HG02588 (cell line): ENCODE measurements at regions not wholly inside any gene's neighbourhood (a gene's known extent, or its start where the extent isn't known, plus 50 kb on each side); places are given as distances from the start of the nearest gene placed in this dataset.

Experiments
- ATAC-seq: cut with Tn5 transposase; IDR thresholded peaks from one replicate; pipeline ENCODE4 v1.9.1; 2021; ENCODE audit warnings: mild to moderate bottlenecking, moderate library complexity; ENCODE audit not compliant: unreplicated experiment

- peak; percentile 87 for ATAC-seq
Observed at GRCh38 chr5:68406767-68407241, 191.2 kb downstream of the PIK3R1 start.

GRCh38 chr5:68407311-68408239, 192.0 kb downstream of the PIK3R1 start:
- peak; percentile 13 for ATAC-seq

- no peak for ATAC-seq
Observed at GRCh38 chr5:68408345-68408871, 192.9 kb downstream of the PIK3R1 start.

GRCh38 chr5:68409259-68409658, 193.7 kb downstream of the PIK3R1 start:
- ATAC-seq, result no peak

GRCh38 chr5:68411161-68411560, 195.6 kb downstream of the PIK3R1 start:
- no peak for ATAC-seq

- ATAC-seq, result no peak
Observed at GRCh38 chr5:68415177-68416085, 199.9 kb downstream of the PIK3R1 start.

GRCh38 chr5:68416714-68417113, 201.2 kb downstream of the PIK3R1 start:
- ATAC-seq, result no peak

GRCh38 chr5:68418201-68418600, 202.6 kb downstream of the PIK3R1 start:
- ATAC-seq, result no peak

GRCh38 chr5:68418680-68419079, 203.1 kb downstream of the PIK3R1 start:
- ATAC-seq, result no peak

- ATAC-seq, result no peak
Observed at GRCh38 chr5:68419081-68419636, 203.6 kb downstream of the PIK3R1 start.

- ATAC-seq, result no peak
Observed at GRCh38 chr5:68419637-68420452, 204.3 kb downstream of the PIK3R1 start.

GRCh38 chr5:68420476-68421344, 205.2 kb downstream of the PIK3R1 start:
- no peak for ATAC-seq

- no peak for ATAC-seq
Observed at GRCh38 chr5:68421485-68422220, 206.1 kb downstream of the PIK3R1 start.

GRCh38 chr5:68423154-68423811, 207.7 kb downstream of the PIK3R1 start:
- ATAC-seq, result peak; percentile 42

- ATAC-seq, result peak; percentile 61
Observed at GRCh38 chr5:68424799-68425537, 209.4 kb downstream of the PIK3R1 start.

GRCh38 chr5:68426586-68426985, 211.0 kb downstream of the PIK3R1 start:
- no peak for ATAC-seq

GRCh38 chr5:68428231-68428811, 212.8 kb downstream of the PIK3R1 start:
- ATAC-seq, result no peak
